GM13977 (cell line): ENCODE measurements at regions not wholly inside any gene's neighbourhood (a gene's known extent, or its start where the extent isn't known, plus 50 kb on each side); places are given as distances from the start of the nearest gene placed in this dataset.

ENCODE experiments used
- DNase-seq: peaks from one replicate; pipeline ENCODE4 v3.0.0; 2012; ENCODE audit warnings: low spot score
- CTCF ChIP-seq: IDR thresholded peaks from 2 replicates; pipeline ENCODE4 v1.5.1; 2012; ENCODE audit warnings: mild to moderate bottlenecking, control low read depth; ENCODE audit not compliant: insufficient read depth; ENCODE audit errors: extremely low read depth, missing control alignments
- in situ Hi-C: fragments of 300-500 bp; cut with MboI; formaldehyde crosslinking; loops from one replicate; pipeline ENCODE4 v1.12.0; 2022; ENCODE audit warnings: low sequenced_read_pairs, low pct_unique_long_range_greater_than_20kb, mixed read lengths, inconsistent platforms; ENCODE audit not compliant: unreplicated experiment

GRCh38 chr12:43159506-43159905, 392.5 kb downstream of the ADAMTS20 start:
- in situ Hi-C loops = no loop called here
- TF ChIP-seq CTCF = no peak
- no peak for DNase-seq

GRCh38 chr12:43158126-43158525, 393.9 kb downstream of the ADAMTS20 start:
- no peak for TF ChIP-seq CTCF
- in situ Hi-C loops = no loop called here
- no peak for DNase-seq

- no peak for TF ChIP-seq CTCF
Measured at GRCh38 chr12:43155376-43155775, 396.6 kb downstream of the ADAMTS20 start.

GRCh38 chr12:43154498-43155045, 397.4 kb downstream of the ADAMTS20 start:
- no peak for TF ChIP-seq CTCF
- in situ Hi-C loops = no loop called here
- no peak for DNase-seq

More at GRCh38 chr12:43155376-43155775, 396.6 kb downstream of the ADAMTS20 start:
- DNase-seq = no peak
- in situ Hi-C loops = no loop called here

- DNase-seq = no peak
- in situ Hi-C loops = no loop called here
- TF ChIP-seq CTCF = no peak
Measured at GRCh38 chr12:43151441-43151981, 400.5 kb downstream of the ADAMTS20 start.

- in situ Hi-C loops = no loop called here
- no peak for DNase-seq
- TF ChIP-seq CTCF = no peak
Measured at GRCh38 chr12:43148691-43149090, 403.3 kb downstream of the ADAMTS20 start.
